IPS-NIHi11 (cell line): ENCODE measurements at regions not wholly inside any gene's neighbourhood (a gene's known extent, or its start where the extent isn't known, plus 50 kb on each side); places are given as distances from the start of the nearest gene placed in this dataset.

Experiments used
- DNase-seq: peaks from one replicate; pipeline ENCODE4 v3.0.0; 2012; ENCODE audit warnings: mixed read lengths, low spot score

- no peak for DNase-seq
Measured at GRCh38 chr18:25724121-25724520, 366.3 kb downstream of the SS18 start.

- DNase-seq, result no peak
Measured at GRCh38 chr18:25713103-25713502, 361.1 kb upstream of the ZNF521 start.

GRCh38 chr18:25710981-25711380 lies 359.0 kb upstream of the ZNF521 start:
- DNase-seq, result no peak

GRCh38 chr18:25705650-25706049 lies 353.7 kb upstream of the ZNF521 start:
- no peak for DNase-seq

GRCh38 chr18:25704494-25704893 lies 352.5 kb upstream of the ZNF521 start:
- DNase-seq, result no peak

GRCh38 chr18:25704071-25704470 lies 352.1 kb upstream of the ZNF521 start:
- DNase-seq, result no peak

- DNase-seq, result no peak
Measured at GRCh38 chr18:25701821-25702220, 349.9 kb upstream of the ZNF521 start.

GRCh38 chr18:25686960-25687500 lies 335.1 kb upstream of the ZNF521 start:
- DNase-seq, result no peak

GRCh38 chr18:25685088-25685487 lies 333.1 kb upstream of the ZNF521 start:
- no peak for DNase-seq

GRCh38 chr18:25679491-25679890 lies 327.5 kb upstream of the ZNF521 start:
- no peak for DNase-seq

GRCh38 chr18:25678221-25678620 lies 326.3 kb upstream of the ZNF521 start:
- no peak for DNase-seq

- peak; percentile 43 for DNase-seq
Measured at GRCh38 chr18:25675123-25675850, 323.3 kb upstream of the ZNF521 start.

- DNase-seq, result no peak
Measured at GRCh38 chr18:25674183-25674582, 322.2 kb upstream of the ZNF521 start.

GRCh38 chr18:25672490-25672889 lies 320.5 kb upstream of the ZNF521 start:
- DNase-seq, result peak; percentile 46

GRCh38 chr18:25669741-25670140 lies 317.8 kb upstream of the ZNF521 start:
- no peak for DNase-seq

GRCh38 chr18:25662272-25662671 lies 310.3 kb upstream of the ZNF521 start:
- no peak for DNase-seq

- DNase-seq, result no peak
Measured at GRCh38 chr18:25661831-25662230, 309.9 kb upstream of the ZNF521 start.

- no peak for DNase-seq
Measured at GRCh38 chr18:25659541-25659940, 307.6 kb upstream of the ZNF521 start.

GRCh38 chr18:25658476-25658875 lies 306.5 kb upstream of the ZNF521 start:
- no peak for DNase-seq

GRCh38 chr18:25651553-25651952 lies 299.6 kb upstream of the ZNF521 start:
- DNase-seq, result no peak

GRCh38 chr18:25650201-25650941 lies 298.4 kb upstream of the ZNF521 start:
- DNase-seq, result no peak

GRCh38 chr18:25648716-25649260 lies 296.8 kb upstream of the ZNF521 start:
- DNase-seq, result no peak

GRCh38 chr18:25647404-25647803 lies 295.4 kb upstream of the ZNF521 start:
- DNase-seq, result no peak
